HCT116 (cell line): ENCODE measurements at regions not wholly inside any gene's neighbourhood (a gene's known extent, or its start where the extent isn't known, plus 50 kb on each side); places are given as distances from the start of the nearest gene placed in this dataset.

Source experiments
- ATAC-seq: fragments of 200-7000 bp; cut with Tn5 transposase; 2 replicates; pipeline ENCODE4 v1.9.1; 2020; ENCODE audit warnings: mild to moderate bottlenecking, moderate library complexity
- BruUV-seq: library from RNA; stranded (reverse); fragments of 400-500 nt; replicated peaks from 2 replicates; lab custom pipeline; 2021; lab: Mats Ljungman, UMichigan
- CTCF ChIA-PET: fragments of 300-600 bp; sonication (Branson Sonifier 250); formaldehyde crosslinking; loops from one replicate; lab custom pipeline; 2021; ENCODE audit warnings: antibody characterized with exemption; lab: Charles Lee
- POLR2A ChIA-PET: fragments of 300-600, 350-600 bp; sonication (Branson Sonifier 250); formaldehyde crosslinking; loops from one replicate; lab custom pipeline; 2021; ENCODE audit warnings: antibody characterized with exemption; lab: Charles Lee
- RAD21 ChIA-PET, 2 experiments: fragments of 300-600 bp; sonication (Branson Sonifier 250); formaldehyde crosslinking; loops; one replicate each; lab custom pipeline; 2023; ENCODE audit warnings: low total read pairs in 2 of 2; ENCODE audit not compliant: uncharacterized antibody in 2 of 2, unreplicated experiment in 2 of 2, low non-redundant PET in 1 of 2; lab: Charles Lee
- DNase-seq: peaks from one replicate; pipeline ENCODE4 v3.0.0-alpha.2; 2010; ENCODE audit warnings: low read depth, low spot score
- H2AFZ ChIP-seq: fragments of 200-600 bp; shearing (Covaris generic), sonication (generic); 2 replicates; pipeline ENCODE4 v1.6.1; 2017; ENCODE audit warnings: low read depth, mixed run types, mixed read lengths, antibody characterized with exemption, low read length; ENCODE audit not compliant: poor library complexity, severe bottlenecking
- H3K27ac ChIP-seq: 2 replicates; pipeline ENCODE4 v1.5.1; 2012; ENCODE audit warnings: low read depth, low read length
- H3K27me3 ChIP-seq: fragments of 200-600 bp; sonication (generic); 2 replicates; pipeline ENCODE4 v1.6.1; 2016; ENCODE audit warnings: mixed run types, low read length, mixed read lengths; ENCODE audit not compliant: insufficient read depth
- H3K36me3 ChIP-seq, 2 experiments: fragments of 200-500 bp in 1 of 2; fragments of 200-600 bp in 1 of 2; sonication (Bioruptor generic) in 1 of 2; sonication (generic) in 1 of 2; 2 replicates each; pipeline versions ENCODE4 v1.5.1 to v1.6.1; 2014 to 2016; ENCODE audit warnings: low read length in 2 of 2, inconsistent platforms in 1 of 2, mixed read lengths in 1 of 2, mixed run types in 1 of 2; ENCODE audit not compliant: insufficient read depth in 2 of 2, control insufficient read depth in 1 of 2
- H3K4me1 ChIP-seq, 2 experiments: fragments of 200-600 bp in 1 of 2; sonication (generic) in 1 of 2; 2 replicates each; pipeline versions ENCODE4 v1.5.1 to v1.6.1; 2012 to 2017; ENCODE audit warnings: low read length in 2 of 2, inconsistent platforms in 1 of 2, mild to moderate bottlenecking in 1 of 2, mixed read lengths in 1 of 2, mixed run types in 1 of 2, moderate library complexity in 1 of 2; ENCODE audit not compliant: insufficient read depth in 2 of 2, control insufficient read depth in 1 of 2
- H3K4me2 ChIP-seq: fragments of 200-600 bp; sonication (generic); 2 replicates; pipeline ENCODE4 v1.6.1; 2017; ENCODE audit warnings: mixed run types, low read length, mixed read lengths
- H3K4me3 ChIP-seq, 2 experiments: fragments of 200-600 bp in 1 of 2; sonication (generic) in 1 of 2; replicated peaks in 1 of 2; 2 replicates each; pipeline ENCODE4 v1.5.1; 2011 to 2016; ENCODE audit warnings: low read length in 2 of 2, control low read depth in 1 of 2, low read depth in 1 of 2, mild to moderate bottlenecking in 1 of 2, mixed read lengths in 1 of 2, mixed run types in 1 of 2
- H3K79me2 ChIP-seq: fragments of 200-600 bp; sonication (generic); 2 replicates; pipeline ENCODE4 v1.6.1; 2017; ENCODE audit warnings: mild to moderate bottlenecking, mixed run types, low read length, moderate library complexity, mixed read lengths; ENCODE audit not compliant: insufficient read depth
- H3K9ac ChIP-seq: fragments of 200-600 bp; sonication (generic); 2 replicates; pipeline ENCODE4 v1.6.1; 2016; ENCODE audit warnings: low read length, mixed read lengths
- H3K9me2 ChIP-seq: fragments of 200-600 bp; sonication (generic), shearing (Covaris generic); 2 replicates; pipeline ENCODE4 v1.6.1; 2017; ENCODE audit warnings: mixed run types, mild to moderate bottlenecking, moderate library complexity; ENCODE audit not compliant: insufficient read depth
- H3K9me3 ChIP-seq, 2 experiments: fragments of 200-500 bp in 1 of 2; fragments of 200-600 bp in 1 of 2; sonication (Bioruptor generic) in 1 of 2; sonication (generic) in 1 of 2; 2 replicates each; pipeline ENCODE4 v1.6.1; 2014 to 2017; ENCODE audit warnings: low read length in 2 of 2, mixed read lengths in 2 of 2, inconsistent platforms in 1 of 2, low read depth in 1 of 2, mild to moderate bottlenecking in 1 of 2, mixed run types in 1 of 2, moderate library complexity in 1 of 2; ENCODE audit not compliant: control insufficient read depth in 1 of 2, insufficient read depth in 1 of 2
- H4K20me1 ChIP-seq: fragments of 200-600 bp; sonication (generic), shearing (Covaris generic); 2 replicates; pipeline ENCODE4 v1.6.1; 2017; ENCODE audit warnings: mixed run types, mild to moderate bottlenecking, moderate library complexity; ENCODE audit not compliant: insufficient read depth
- CBX3 ChIP-seq: IDR thresholded peaks from 2 replicates; pipeline ENCODE4 v1.6.1; 2012; ENCODE audit warnings: low read depth
- CEBPB ChIP-seq: IDR thresholded peaks from 2 replicates; pipeline ENCODE4 v1.6.1; 2012; ENCODE audit warnings: low read depth
- EGR1 ChIP-seq: IDR thresholded peaks from 2 replicates; pipeline ENCODE4 v1.6.1; 2012; ENCODE audit warnings: low read depth
- ELF1 ChIP-seq: IDR thresholded peaks from 2 replicates; pipeline ENCODE4 v1.6.1; 2012; ENCODE audit warnings: low read depth, borderline replicate concordance
- EZH2phosphoT487 ChIP-seq: fragments of 200-600 bp; IDR thresholded peaks from 2 replicates; pipeline ENCODE4 v1.6.1; 2018; ENCODE audit warnings: antibody characterized with exemption, borderline replicate concordance
- JUND ChIP-seq: IDR thresholded peaks from 2 replicates; pipeline ENCODE4 v1.6.1; 2012
- POLR2AphosphoS5 ChIP-seq: IDR thresholded peaks from 2 replicates; pipeline ENCODE4 v1.6.1; 2011; ENCODE audit warnings: mild to moderate bottlenecking, low read depth, low read length, moderate library complexity
- RAD21 ChIP-seq: IDR thresholded peaks from 2 replicates; pipeline ENCODE4 v1.6.1; 2012; ENCODE audit warnings: low read depth, mild to moderate bottlenecking
- SIN3A ChIP-seq: IDR thresholded peaks from 2 replicates; pipeline ENCODE4 v1.6.1; 2012; ENCODE audit warnings: low read depth
- SP1 ChIP-seq: IDR thresholded peaks from 2 replicates; pipeline ENCODE4 v1.6.1; 2012; ENCODE audit warnings: low read depth
- TCF7L2 ChIP-seq: IDR thresholded peaks from 2 replicates; pipeline ENCODE4 v1.7.0; 2011; ENCODE audit warnings: borderline replicate concordance, inconsistent platforms; ENCODE audit not compliant: insufficient read depth, insufficient read length; ENCODE audit errors: extremely low read depth
- YY1 ChIP-seq: IDR thresholded peaks from 2 replicates; pipeline ENCODE4 v1.6.1; 2011; ENCODE audit warnings: low read length, low read depth, moderate library complexity, mild to moderate bottlenecking; ENCODE audit not compliant: insufficient replicate concordance; ENCODE audit errors: extremely low read depth
- ZFX ChIP-seq: fragments of 450-650 bp; IDR thresholded peaks from 2 replicates; pipeline ENCODE4 v1.6.1; 2017
- ZNF274 ChIP-seq: fragments of 200-500 bp; sonication (Bioruptor generic); IDR thresholded peaks from 2 replicates; pipeline ENCODE4 v1.6.1; 2014; ENCODE audit warnings: mild to moderate bottlenecking, low read depth, low read length, inconsistent platforms
- intact Hi-C: fragments of 100-400 bp; cut with micrococcal nuclease; formaldehyde crosslinking; loops from 2 replicates; pipeline ENCODE4 v1.10.0; 2022
- TF ChIP-seq, protein P1 (sequence below), 3 experiments: fragments of 200-600 bp in 1 of 3; sonication (generic) in 1 of 3; IDR thresholded peaks in 2 of 3; conservative IDR thresholded peaks in 1 of 3; 2 replicates each; pipeline ENCODE4 v1.5.1; 2012 to 2017; ENCODE audit warnings: low read depth in 2 of 3, low read length in 2 of 3, antibody characterized with exemption in 1 of 3, borderline replicate concordance in 1 of 3, control low read depth in 1 of 3, mild to moderate bottlenecking in 1 of 3, mixed read lengths in 1 of 3, mixed run types in 1 of 3, moderate library complexity in 1 of 3; ENCODE audit not compliant: insufficient read depth in 1 of 3
- TF ChIP-seq, protein P2 (sequence below): IDR thresholded peaks from 2 replicates; pipeline ENCODE4 v1.6.1; 2012; ENCODE audit warnings: low read depth

DNA sequence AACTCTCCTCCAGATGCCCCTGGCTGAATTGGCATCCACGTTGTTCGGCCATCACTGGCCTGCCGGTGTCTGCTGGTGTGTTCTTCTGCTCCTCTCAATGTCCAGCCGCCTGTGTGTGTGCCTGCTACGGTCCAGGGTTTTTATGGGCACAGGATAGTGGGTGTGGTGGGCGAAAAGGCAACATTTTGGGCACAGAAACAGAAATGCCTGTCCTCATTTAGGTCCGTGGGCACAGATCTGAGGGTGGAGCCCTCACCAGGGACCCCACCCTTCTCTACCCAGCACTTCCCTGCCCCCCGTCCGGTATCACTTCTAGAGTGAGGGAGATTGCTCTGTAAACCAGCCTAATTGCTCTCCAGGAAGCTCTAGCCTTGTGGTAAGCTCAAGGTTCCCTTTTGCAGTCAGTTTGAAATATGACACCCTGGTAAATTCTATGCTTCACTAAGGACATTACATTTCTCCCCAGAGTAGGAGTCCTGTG is 410.1 kb downstream of the MAT2B start:
- Histone ChIP-seq H2AFZ (no peak overlapping the region), H3K9ac (no peak overlapping the region), H3K27ac (no peak overlapping the region), H3K4me3 (no peak overlapping the region), H3K79me2 (no peaks in the 10 kb centered on the region), H3K4me1 (no peaks in the 10 kb centered on the region), H3K9me2 (no peaks in the 10 kb centered on the region), H3K36me3 (no peaks in the 10 kb centered on the region), H3K9me3 (no peaks in the 10 kb centered on the region; a peak in 1 of 4 replicates), H3K4me2 (no peak overlapping the region), H3K27me3 (no peaks in the 10 kb centered on the region), H4K20me1 (no peaks in the 10 kb centered on the region; the same call in 1 of the 2 replicates)
- intact Hi-C loops = no loop called here
- RAD21 ChIA-PET = no interaction called here
- ATAC-seq (no peak), DNase-seq (no peak)
- POLR2A ChIA-PET = no interaction called here
- CTCF ChIA-PET = no interaction called here
- BruUV-seq = no TSS peak
- no peak for TF ChIP-seq CBX3
- no peak for TF ChIP-seq SIN3A
- TF ChIP-seq RAD21 = no peak
- no peak for TF ChIP-seq EGR1
- TF ChIP-seq ELF1 = no peak
- TF ChIP-seq, protein P1, sequence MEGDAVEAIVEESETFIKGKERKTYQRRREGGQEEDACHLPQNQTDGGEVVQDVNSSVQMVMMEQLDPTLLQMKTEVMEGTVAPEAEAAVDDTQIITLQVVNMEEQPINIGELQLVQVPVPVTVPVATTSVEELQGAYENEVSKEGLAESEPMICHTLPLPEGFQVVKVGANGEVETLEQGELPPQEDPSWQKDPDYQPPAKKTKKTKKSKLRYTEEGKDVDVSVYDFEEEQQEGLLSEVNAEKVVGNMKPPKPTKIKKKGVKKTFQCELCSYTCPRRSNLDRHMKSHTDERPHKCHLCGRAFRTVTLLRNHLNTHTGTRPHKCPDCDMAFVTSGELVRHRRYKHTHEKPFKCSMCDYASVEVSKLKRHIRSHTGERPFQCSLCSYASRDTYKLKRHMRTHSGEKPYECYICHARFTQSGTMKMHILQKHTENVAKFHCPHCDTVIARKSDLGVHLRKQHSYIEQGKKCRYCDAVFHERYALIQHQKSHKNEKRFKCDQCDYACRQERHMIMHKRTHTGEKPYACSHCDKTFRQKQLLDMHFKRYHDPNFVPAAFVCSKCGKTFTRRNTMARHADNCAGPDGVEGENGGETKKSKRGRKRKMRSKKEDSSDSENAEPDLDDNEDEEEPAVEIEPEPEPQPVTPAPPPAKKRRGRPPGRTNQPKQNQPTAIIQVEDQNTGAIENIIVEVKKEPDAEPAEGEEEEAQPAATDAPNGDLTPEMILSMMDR (IDR thresholded peaks at IDR 0.05 in 2 of 3, conservative IDR thresholded peaks at IDR 0.05 in 1 of 3; ENCODE audit: borderline replicate concordance in 1 of 3, insufficient read depth in 1 of 3, low read depth in 2 of 3, low read length in 2 of 3) = no peak

DNA sequence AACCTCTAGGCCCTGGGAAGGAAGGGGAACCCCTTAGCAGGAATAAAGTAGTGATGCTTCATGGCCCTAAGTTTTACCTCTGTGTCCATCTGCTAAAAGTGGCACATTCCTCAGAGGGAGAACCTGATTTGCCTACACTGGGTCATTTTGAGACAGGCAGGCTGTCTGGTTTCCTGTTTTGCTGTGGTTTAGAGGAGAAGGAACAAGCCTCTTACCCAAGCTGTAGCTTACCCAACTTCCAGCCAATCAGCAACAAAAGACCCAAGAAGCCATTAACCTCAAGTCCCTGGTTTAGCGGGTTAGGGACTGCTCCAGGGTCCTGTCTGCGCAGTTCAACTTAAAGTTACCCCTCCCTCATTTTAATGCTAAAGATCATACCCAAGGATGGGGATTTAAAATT is 411.0 kb downstream of the MAT2B start:
- Histone ChIP-seq H3K9me3 (no peaks in the 10 kb centered on the region; a peak in 1 of 4 replicates), H3K4me3 (no peak overlapping the region), H3K9ac (no peak overlapping the region), H3K79me2 (no peaks in the 10 kb centered on the region), H3K27me3 (no peaks in the 10 kb centered on the region), H3K27ac (no peak overlapping the region), H3K4me1 (no peaks in the 10 kb centered on the region), H2AFZ (no peak overlapping the region), H3K4me2 (no peak overlapping the region), H3K9me2 (no peaks in the 10 kb centered on the region), H3K36me3 (no peaks in the 10 kb centered on the region), H4K20me1 (no peaks in the 10 kb centered on the region; the same call in 1 of the 2 replicates)
- no peak for DNase-seq
- ATAC-seq = no peak
- BruUV-seq = no TSS peak
- POLR2A ChIA-PET = no interaction called here
- CTCF ChIA-PET = no interaction called here
- RAD21 ChIA-PET = no interaction called here
- intact Hi-C loops = no loop called here
- TF ChIP-seq POLR2AphosphoS5 = no peak
- no peak for TF ChIP-seq EZH2phosphoT487
- TF ChIP-seq YY1 = no peak
- TF ChIP-seq, protein P2, sequence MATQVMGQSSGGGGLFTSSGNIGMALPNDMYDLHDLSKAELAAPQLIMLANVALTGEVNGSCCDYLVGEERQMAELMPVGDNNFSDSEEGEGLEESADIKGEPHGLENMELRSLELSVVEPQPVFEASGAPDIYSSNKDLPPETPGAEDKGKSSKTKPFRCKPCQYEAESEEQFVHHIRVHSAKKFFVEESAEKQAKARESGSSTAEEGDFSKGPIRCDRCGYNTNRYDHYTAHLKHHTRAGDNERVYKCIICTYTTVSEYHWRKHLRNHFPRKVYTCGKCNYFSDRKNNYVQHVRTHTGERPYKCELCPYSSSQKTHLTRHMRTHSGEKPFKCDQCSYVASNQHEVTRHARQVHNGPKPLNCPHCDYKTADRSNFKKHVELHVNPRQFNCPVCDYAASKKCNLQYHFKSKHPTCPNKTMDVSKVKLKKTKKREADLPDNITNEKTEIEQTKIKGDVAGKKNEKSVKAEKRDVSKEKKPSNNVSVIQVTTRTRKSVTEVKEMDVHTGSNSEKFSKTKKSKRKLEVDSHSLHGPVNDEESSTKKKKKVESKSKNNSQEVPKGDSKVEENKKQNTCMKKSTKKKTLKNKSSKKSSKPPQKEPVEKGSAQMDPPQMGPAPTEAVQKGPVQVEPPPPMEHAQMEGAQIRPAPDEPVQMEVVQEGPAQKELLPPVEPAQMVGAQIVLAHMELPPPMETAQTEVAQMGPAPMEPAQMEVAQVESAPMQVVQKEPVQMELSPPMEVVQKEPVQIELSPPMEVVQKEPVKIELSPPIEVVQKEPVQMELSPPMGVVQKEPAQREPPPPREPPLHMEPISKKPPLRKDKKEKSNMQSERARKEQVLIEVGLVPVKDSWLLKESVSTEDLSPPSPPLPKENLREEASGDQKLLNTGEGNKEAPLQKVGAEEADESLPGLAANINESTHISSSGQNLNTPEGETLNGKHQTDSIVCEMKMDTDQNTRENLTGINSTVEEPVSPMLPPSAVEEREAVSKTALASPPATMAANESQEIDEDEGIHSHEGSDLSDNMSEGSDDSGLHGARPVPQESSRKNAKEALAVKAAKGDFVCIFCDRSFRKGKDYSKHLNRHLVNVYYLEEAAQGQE = no peak
- TF ChIP-seq TCF7L2 = no peak
- no peak for TF ChIP-seq SP1
- TF ChIP-seq JUND = no peak
- no peak for TF ChIP-seq EGR1
- no peak for TF ChIP-seq ZNF274
- TF ChIP-seq ZFX = no peak
- TF ChIP-seq CEBPB = no peak
